GM23338 (cell line): ENCODE measurements at regions not wholly inside any gene's neighbourhood (a gene's known extent, or its start where the extent isn't known, plus 50 kb on each side); places are given as distances from the start of the nearest gene placed in this dataset.

Source experiments
- ATAC-seq: fragments of 200-7000 bp; cut with Tn5 transposase; 3 replicates; pipeline ENCODE4 v1.9.1; 2020
- DNase-seq: peaks from one replicate; pipeline ENCODE4 v3.0.0-alpha.2; 2015; ENCODE audit warnings: low spot score
- H2AFZ ChIP-seq: fragments of 200-600 bp; sonication (generic); 2 replicates; pipeline ENCODE4 v1.8.0; 2016; ENCODE audit warnings: antibody characterized with exemption, mild to moderate bottlenecking, moderate library complexity
- H3F3A ChIP-seq: fragments of 200-600 bp; sonication (generic); replicated peaks from 2 replicates; pipeline ENCODE4 v1.8.0; 2017; ENCODE audit warnings: antibody characterized with exemption, mixed run types, low read depth
- H3K27ac ChIP-seq: fragments of 200-600 bp; sonication (generic); 2 replicates; pipeline ENCODE4 v1.6.1; 2016; ENCODE audit warnings: low read depth
- H3K27me3 ChIP-seq: fragments of 200-600 bp; sonication (generic); 2 replicates; pipeline ENCODE4 v1.8.0; 2016; ENCODE audit warnings: mild to moderate bottlenecking, mixed run types, moderate library complexity; ENCODE audit not compliant: insufficient read depth
- H3K36me3 ChIP-seq: fragments of 200-600 bp; sonication (generic); 2 replicates; pipeline ENCODE4 v1.8.0; 2016; ENCODE audit warnings: mild to moderate bottlenecking; ENCODE audit not compliant: insufficient read depth
- H3K4me1 ChIP-seq: fragments of 200-600 bp; sonication (generic); 2 replicates; pipeline ENCODE4 v1.8.0; 2016; ENCODE audit warnings: mild to moderate bottlenecking, moderate library complexity; ENCODE audit not compliant: insufficient read depth
- H3K4me2 ChIP-seq: fragments of 200-600 bp; sonication (generic); 2 replicates; pipeline ENCODE4 v1.7.1; 2017; ENCODE audit warnings: mixed run types
- H3K4me3 ChIP-seq: fragments of 200-600 bp; sonication (generic); 2 replicates; pipeline ENCODE4 v1.6.1; 2016; ENCODE audit warnings: mixed run types
- H3K79me2 ChIP-seq: fragments of 200-600 bp; sonication (generic); replicated peaks from 2 replicates; pipeline ENCODE4 v1.8.0; 2017; ENCODE audit warnings: mild to moderate bottlenecking; ENCODE audit not compliant: insufficient read depth
- H3K9me2 ChIP-seq: fragments of 200-600 bp; sonication (generic); 2 replicates; pipeline ENCODE4 v1.8.0; 2017; ENCODE audit not compliant: insufficient read depth
- H4K20me1 ChIP-seq: fragments of 200-600 bp; sonication (generic); replicated peaks from 2 replicates; pipeline ENCODE4 v1.8.0; 2017; ENCODE audit warnings: mild to moderate bottlenecking; ENCODE audit not compliant: insufficient read depth
- H3K27ac Mint-ChIP-seq: 2 replicates; pipeline ENCODE4 v1.8.0; 2020; ENCODE audit warnings: inconsistent platforms, mild to moderate bottlenecking, moderate library complexity, mixed read lengths
- H3K27me3 Mint-ChIP-seq: 3 replicates; pipeline ENCODE4 v1.8.0; 2022; ENCODE audit warnings: low read depth, mild to moderate bottlenecking, moderate library complexity, mixed read lengths, inconsistent platforms; ENCODE audit not compliant: insufficient read depth, poor library complexity
- H3K36me3 Mint-ChIP-seq: 3 replicates; pipeline ENCODE4 v1.8.0; 2021; ENCODE audit warnings: low read depth, mild to moderate bottlenecking, inconsistent platforms, moderate library complexity, mixed read lengths
- H3K4me1 Mint-ChIP-seq: 3 replicates; pipeline ENCODE4 v1.8.0; 2020; ENCODE audit warnings: mild to moderate bottlenecking, inconsistent platforms, mixed read lengths
- H3K4me3 Mint-ChIP-seq: 3 replicates; pipeline ENCODE4 v1.8.0; 2021; ENCODE audit warnings: moderate library complexity, mild to moderate bottlenecking, inconsistent platforms, mixed read lengths
- H3K9me3 Mint-ChIP-seq: 3 replicates; pipeline ENCODE4 v1.8.0; 2020; ENCODE audit warnings: moderate library complexity, mild to moderate bottlenecking, inconsistent platforms, mixed read lengths
- CREB1 ChIP-seq: fragments of 250-450 bp; sonication (Bioruptor Pico); IDR thresholded peaks from 2 replicates; pipeline ENCODE4 v1.5.0; 2020; ENCODE audit warnings: low read depth, mild to moderate bottlenecking, moderate library complexity
- EZH2phosphoT487 ChIP-seq: fragments of 200-600 bp; sonication (generic); IDR thresholded peaks from one replicate; pipeline ENCODE4 v1.8.1; 2018; ENCODE audit warnings: antibody characterized with exemption; ENCODE audit not compliant: unreplicated experiment
- NANOG ChIP-seq: IDR thresholded peaks from 2 replicates; pipeline ENCODE4 v1.6.1; 2016; ENCODE audit warnings: antibody characterized with exemption, borderline replicate concordance
- POLR2AphosphoS5 ChIP-seq: IDR thresholded peaks from 2 replicates; pipeline ENCODE4 v1.6.1; 2016; ENCODE audit warnings: antibody characterized with exemption, low read depth
- STAT1 ChIP-seq: IDR thresholded peaks from one replicate; pipeline ENCODE4 v1.6.1; 2016; ENCODE audit warnings: antibody characterized with exemption; ENCODE audit not compliant: unreplicated experiment
- ZNF114 ChIP-seq: fragments of 250-450 bp; sonication (Bioruptor Pico); IDR thresholded peaks from 2 replicates; pipeline ENCODE4 v1.5.0; 2020; ENCODE audit warnings: mild to moderate bottlenecking, moderate library complexity
- ZNF331 ChIP-seq: fragments of 250-450 bp; sonication (Bioruptor Pico); IDR thresholded peaks from 2 replicates; pipeline ENCODE4 v1.5.0; 2020; ENCODE audit warnings: low read depth, mild to moderate bottlenecking, moderate library complexity
- ZNF462 ChIP-seq: fragments of 250-450 bp; sonication (Bioruptor Pico); IDR thresholded peaks from 2 replicates; pipeline ENCODE4 v1.5.0; 2020; ENCODE audit warnings: mild to moderate bottlenecking, moderate library complexity
- TF ChIP-seq, protein P1 (sequence below): IDR thresholded peaks from 2 replicates; pipeline ENCODE4 v1.6.1; 2016; ENCODE audit warnings: antibody characterized with exemption
- TF ChIP-seq, protein P2 (sequence below), 2 experiments: fragments of 200-600 bp in 1 of 2; sonication (generic) in 1 of 2; conservative IDR thresholded peaks; 2 replicates each; pipeline versions ENCODE4 v1.5.1 to v1.6.1; 2016 to 2017; ENCODE audit warnings: antibody characterized with exemption in 2 of 2, low read depth in 2 of 2, mild to moderate bottlenecking in 2 of 2, moderate library complexity in 1 of 2

- Histone ChIP-seq H3K4me2 (no peak overlapping the region), H3K4me1 (peaks cover 33% of the 10 kb centered on the region), H3K27ac (no peak overlapping the region), H4K20me1 (no peaks in the 10 kb centered on the region), H3K27me3 (no peaks in the 10 kb centered on the region), H3K4me3 (no peak overlapping the region), H3F3A (no peaks in the 10 kb centered on the region), H3K9me2 (peaks cover 11% of the 10 kb centered on the region; the same call in 1 of the 2 replicates), H3K36me3 (no peaks in the 10 kb centered on the region), H3K79me2 (no peaks in the 10 kb centered on the region), H2AFZ (no peak overlapping the region)
- no peak overlapping the region for H3K27ac Mint-ChIP-seq
- H3K4me1 Mint-ChIP-seq = peaks cover 37% of the 10 kb centered on the region
- no peak for TF ChIP-seq STAT1
- TF ChIP-seq, protein P1, sequence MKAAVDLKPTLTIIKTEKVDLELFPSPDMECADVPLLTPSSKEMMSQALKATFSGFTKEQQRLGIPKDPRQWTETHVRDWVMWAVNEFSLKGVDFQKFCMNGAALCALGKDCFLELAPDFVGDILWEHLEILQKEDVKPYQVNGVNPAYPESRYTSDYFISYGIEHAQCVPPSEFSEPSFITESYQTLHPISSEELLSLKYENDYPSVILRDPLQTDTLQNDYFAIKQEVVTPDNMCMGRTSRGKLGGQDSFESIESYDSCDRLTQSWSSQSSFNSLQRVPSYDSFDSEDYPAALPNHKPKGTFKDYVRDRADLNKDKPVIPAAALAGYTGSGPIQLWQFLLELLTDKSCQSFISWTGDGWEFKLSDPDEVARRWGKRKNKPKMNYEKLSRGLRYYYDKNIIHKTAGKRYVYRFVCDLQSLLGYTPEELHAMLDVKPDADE = no peak
- no peak for TF ChIP-seq ZNF331 (CRISPR knock-in tag)
- no peak for TF ChIP-seq NANOG
- TF ChIP-seq CREB1 (CRISPR knock-in tag) = no peak
- TF ChIP-seq POLR2AphosphoS5 = no peak
- no peak for TF ChIP-seq ZNF114 (CRISPR knock-in tag)
- H3K27me3 Mint-ChIP-seq = peaks cover 1% of the 10 kb centered on the region
- no peak for ATAC-seq
- no peak for DNase-seq
- no peaks in the 10 kb centered on the region for H3K36me3 Mint-ChIP-seq
- H3K4me3 Mint-ChIP-seq = no peak overlapping the region
- no peaks in the 10 kb centered on the region for H3K9me3 Mint-ChIP-seq
Observed at GRCh38 chr10:4213441-4213840, 428.4 kb upstream of the KLF6 start.

DNA sequence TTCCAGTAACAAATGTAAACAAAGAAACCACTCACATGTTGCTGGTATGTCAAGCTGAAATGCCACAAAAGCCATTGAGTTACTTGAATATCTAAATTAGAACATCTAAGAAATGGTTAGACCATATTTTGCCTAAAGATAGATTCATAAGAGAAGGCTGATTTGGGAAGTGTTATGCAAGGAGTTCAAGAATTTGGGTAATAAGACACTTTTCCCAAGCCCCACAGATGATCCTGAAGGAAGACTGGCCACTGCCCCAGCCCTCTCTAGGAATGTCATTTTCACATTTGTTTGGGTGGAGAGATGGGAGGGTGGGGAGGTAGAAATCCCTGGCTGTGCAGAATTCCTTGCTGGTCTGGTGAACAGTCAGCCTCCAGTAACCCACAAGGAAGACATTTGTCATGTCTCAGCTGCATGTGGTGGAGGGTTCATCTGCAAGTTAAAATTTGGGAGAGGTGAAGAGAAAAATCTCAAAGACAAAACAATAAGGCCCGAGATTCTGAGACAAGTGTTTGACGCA is 427.2 kb upstream of the KLF6 start:
- no peak for ATAC-seq
- Histone ChIP-seq H3K4me3 (no peak overlapping the region), H3K4me1 (peaks cover 31% of the 10 kb centered on the region), H3K79me2 (no peaks in the 10 kb centered on the region), H3K27me3 (no peaks in the 10 kb centered on the region), H3K36me3 (no peaks in the 10 kb centered on the region), H4K20me1 (no peaks in the 10 kb centered on the region), H3K9me2 (peaks cover 11% of the 10 kb centered on the region; the same call in 1 of the 2 replicates), H2AFZ (no peak overlapping the region), H3K27ac (no peak overlapping the region), H3F3A (no peaks in the 10 kb centered on the region), H3K4me2 (no peak overlapping the region)
- H3K4me3 Mint-ChIP-seq = no peak overlapping the region
- 0 out of 2 replicates have a peak overlapping the region, but pooled peaks have one; percentile 7 for H3K27ac Mint-ChIP-seq
- H3K36me3 Mint-ChIP-seq = no peaks in the 10 kb centered on the region
- peaks cover 31% of the 10 kb centered on the region for H3K4me1 Mint-ChIP-seq
- H3K9me3 Mint-ChIP-seq = no peaks in the 10 kb centered on the region
- no peak for DNase-seq
- peaks cover 1% of the 10 kb centered on the region for H3K27me3 Mint-ChIP-seq
- TF ChIP-seq CREB1 (CRISPR knock-in tag) (no peak), EZH2phosphoT487 (no peak), POLR2AphosphoS5 (no peak), NANOG (no peak), ZNF462 (CRISPR knock-in tag) (no peak)
- TF ChIP-seq, protein P2, sequence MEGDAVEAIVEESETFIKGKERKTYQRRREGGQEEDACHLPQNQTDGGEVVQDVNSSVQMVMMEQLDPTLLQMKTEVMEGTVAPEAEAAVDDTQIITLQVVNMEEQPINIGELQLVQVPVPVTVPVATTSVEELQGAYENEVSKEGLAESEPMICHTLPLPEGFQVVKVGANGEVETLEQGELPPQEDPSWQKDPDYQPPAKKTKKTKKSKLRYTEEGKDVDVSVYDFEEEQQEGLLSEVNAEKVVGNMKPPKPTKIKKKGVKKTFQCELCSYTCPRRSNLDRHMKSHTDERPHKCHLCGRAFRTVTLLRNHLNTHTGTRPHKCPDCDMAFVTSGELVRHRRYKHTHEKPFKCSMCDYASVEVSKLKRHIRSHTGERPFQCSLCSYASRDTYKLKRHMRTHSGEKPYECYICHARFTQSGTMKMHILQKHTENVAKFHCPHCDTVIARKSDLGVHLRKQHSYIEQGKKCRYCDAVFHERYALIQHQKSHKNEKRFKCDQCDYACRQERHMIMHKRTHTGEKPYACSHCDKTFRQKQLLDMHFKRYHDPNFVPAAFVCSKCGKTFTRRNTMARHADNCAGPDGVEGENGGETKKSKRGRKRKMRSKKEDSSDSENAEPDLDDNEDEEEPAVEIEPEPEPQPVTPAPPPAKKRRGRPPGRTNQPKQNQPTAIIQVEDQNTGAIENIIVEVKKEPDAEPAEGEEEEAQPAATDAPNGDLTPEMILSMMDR (conservative IDR thresholded peaks at IDR 0.05; ENCODE audit: low read depth in 2 of 2) = no peak
